ENCODE measurements at regions not wholly inside any gene's neighbourhood (a gene's known extent, or its start where the extent isn't known, plus 50 kb on each side); places are given as distances from the start of the nearest gene placed in this dataset.

GRCh38 chr11:30174265-30175020 lies 56.4 kb upstream of the FSHB start:
- H4K8ac ChIP-seq (ENCODE audit: low read depth in 2 of 2, low read length in 2 of 2) = no peak overlapping the region
- no peaks in the 10 kb centered on the region for H3K4me1 ChIP-seq (ENCODE audit: control insufficient read depth, insufficient read depth, low read length)
- TF ChIP-seq POLR2A (IDR thresholded peaks at IDR 0.05; ENCODE audit: low read depth, low read length) (no peak), FOS (IDR thresholded peaks at IDR 0.05; ENCODE audit: low read depth, low read length) (no peak), RAD21 (IDR thresholded peaks at IDR 0.05; ENCODE audit: low read length) (no peak), CEBPB (IDR thresholded peaks at IDR 0.05; ENCODE audit: low read depth, low read length) (no peak), CHD1 (IDR thresholded peaks at IDR 0.05; ENCODE audit: low read depth, low read length) (no peak), MAFK (IDR thresholded peaks at IDR 0.05; ENCODE audit: low read depth, low read length) (no peak), MAZ (IDR thresholded peaks at IDR 0.05; ENCODE audit: borderline replicate concordance, low read depth, low read length) (no peak), SMC3 (IDR thresholded peaks at IDR 0.05; ENCODE audit: low read depth, low read length) (no peak), ELK1 (IDR thresholded peaks at IDR 0.05; ENCODE audit: borderline replicate concordance, low read depth, low read length) (no peak), RCOR1 (IDR thresholded peaks at IDR 0.05; ENCODE audit: insufficient replicate concordance, low read length) (no peak), BHLHE40 (IDR thresholded peaks at IDR 0.05; ENCODE audit: low read depth, low read length) (no peak), NFE2L2 (IDR thresholded peaks at IDR 0.05; ENCODE audit: low read depth, low read length) (no peak), MXI1 (IDR thresholded peaks at IDR 0.05; ENCODE audit: borderline replicate concordance, low read depth, low read length) (no peak), RFX5 (IDR thresholded peaks at IDR 0.05; ENCODE audit: low read depth, low read length) (no peak)
- TF ChIP-seq, protein P1, sequence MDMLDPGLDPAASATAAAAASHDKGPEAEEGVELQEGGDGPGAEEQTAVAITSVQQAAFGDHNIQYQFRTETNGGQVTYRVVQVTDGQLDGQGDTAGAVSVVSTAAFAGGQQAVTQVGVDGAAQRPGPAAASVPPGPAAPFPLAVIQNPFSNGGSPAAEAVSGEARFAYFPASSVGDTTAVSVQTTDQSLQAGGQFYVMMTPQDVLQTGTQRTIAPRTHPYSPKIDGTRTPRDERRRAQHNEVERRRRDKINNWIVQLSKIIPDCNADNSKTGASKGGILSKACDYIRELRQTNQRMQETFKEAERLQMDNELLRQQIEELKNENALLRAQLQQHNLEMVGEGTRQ (IDR thresholded peaks at IDR 0.05; ENCODE audit: low read depth, low read length) = no peak
- no peak overlapping the region for H3K4ac ChIP-seq (ENCODE audit: low read depth, low read length)
- H4K91ac ChIP-seq (ENCODE audit: insufficient read depth, low read depth, low read length) = no peak overlapping the region
- H3K56ac ChIP-seq (ENCODE audit: extremely low read depth, insufficient read depth, low read length) = no peak overlapping the region
- CTCF ChIA-PET = interaction anchor here (1.1 kb wide), 1 partner anchor 742 kb away, joined by 3 read pairs; no protein-coding TSS in a partner anchor
- intact Hi-C loops (cut with micrococcal nuclease) = no loop called here
- dilution Hi-C loops (cut with HindIII; ENCODE audit: low sequenced_read_pairs, unreplicated experiment) = no loop called here
- no peaks in the 10 kb centered on the region for H3K9me1 ChIP-seq (ENCODE audit: insufficient read depth, low read length)
- in situ Hi-C loops (cut with MboI; ENCODE audit: low sequenced_read_pairs) = no loop called here
- no peak overlapping the region for H3K9ac ChIP-seq (ENCODE audit: low read depth, low read length)
- no peaks in the 10 kb centered on the region for H3K27me3 ChIP-seq (ENCODE audit: control insufficient read depth, insufficient read depth, low read length)
- H3K4me3 ChIP-seq (ENCODE audit: insufficient read depth, low read depth, low read length) = no peak overlapping the region
- no CpG with 5 or more reads among the region's 2 CpGs for WGBS, 2 experiments (ENCODE audit: extremely low coverage in 2 of 2, insufficient read length in 1 of 2)
- POLR2A ChIA-PET (ENCODE audit: unreplicated experiment) = no interaction called here
- H3K9me3 ChIP-seq (ENCODE audit: control insufficient read depth, insufficient read depth, low read length) = no peaks in the 10 kb centered on the region
- ATAC-seq (ENCODE audit: low read depth) (no peak), DNase-seq (no peak)
- H3K23ac ChIP-seq (ENCODE audit: low read depth, low read length) = no peak overlapping the region
- H2BK15ac ChIP-seq (ENCODE audit: low read depth, low read length) = no peak overlapping the region
- BruUV-seq (replicated peaks) = no TSS peak
- no peak overlapping the region for H2BK20ac ChIP-seq (ENCODE audit: low read depth, low read length)
- no peak overlapping the region for H2AK5ac ChIP-seq (ENCODE audit: low read depth, low read length)
- H3K14ac ChIP-seq (replicated peaks; ENCODE audit: low read depth, low read length) = no peak overlapping the region
- H3K18ac ChIP-seq (ENCODE audit: low read depth, low read length) = no peak overlapping the region
- no peak overlapping the region for H3K4me2 ChIP-seq (ENCODE audit: low read depth, low read length)
- no peaks in the 10 kb centered on the region for H4K20me1 ChIP-seq (ENCODE audit: insufficient read depth, low read length)
- H3K27ac ChIP-seq (ENCODE audit: insufficient read depth, low read length) = no peak overlapping the region
- no peak overlapping the region for H2BK120ac ChIP-seq (ENCODE audit: low read depth, low read length)
- H4K5ac ChIP-seq (ENCODE audit: low read depth, low read length) = no peak overlapping the region
- no peak overlapping the region for H2AK9ac ChIP-seq (replicated peaks; ENCODE audit: low read depth, low read length, poor library complexity)
- H2BK5ac ChIP-seq (ENCODE audit: low read depth, low read length, poor library complexity, severe bottlenecking) = no peak overlapping the region
- no peaks in the 10 kb centered on the region for H3K36me3 ChIP-seq (ENCODE audit: control insufficient read depth, insufficient read depth, low read length)
- no peaks in the 10 kb centered on the region for H3K79me1 ChIP-seq (ENCODE audit: low read depth in 1 of 2, low read length in 2 of 2)
- no peak overlapping the region for H2AFZ ChIP-seq (replicated peaks; ENCODE audit: low read length, poor library complexity)

Measured in IMR-90 (cell line).